Neuron (in vitro differentiated cells): ENCODE measurements at regions not wholly inside any gene's neighbourhood (a gene's known extent, or its start where the extent isn't known, plus 50 kb on each side); places are given as distances from the start of the nearest gene placed in this dataset.

ENCODE experiments used
- H2AFZ ChIP-seq: one replicate; pipeline ENCODE4 v1.6.1; 2013; ENCODE audit warnings: low read depth, mild to moderate bottlenecking, inconsistent platforms, low read length, moderate library complexity
- H3K27me3 ChIP-seq: one replicate; pipeline ENCODE4 v1.6.1; 2013; ENCODE audit warnings: low read length; ENCODE audit not compliant: insufficient read depth
- H3K36me3 ChIP-seq: one replicate; pipeline ENCODE4 v1.6.1; 2013; ENCODE audit warnings: low read length; ENCODE audit not compliant: insufficient read depth
- H3K4me1 ChIP-seq: one replicate; pipeline ENCODE4 v1.6.1; 2013; ENCODE audit warnings: low read length; ENCODE audit not compliant: insufficient read depth
- H3K4me3 ChIP-seq: 2 replicates; pipeline ENCODE4 v1.5.1; 2013; ENCODE audit warnings: mild to moderate bottlenecking, low read length, moderate library complexity
- H3K9me3 ChIP-seq: one replicate; pipeline ENCODE4 v1.6.1; 2013; ENCODE audit warnings: low read length

- no peaks in the 10 kb centered on the region for H3K36me3 ChIP-seq
- no peak overlapping the region for H2AFZ ChIP-seq
- H3K27me3 ChIP-seq: no peaks in the 10 kb centered on the region
- H3K4me1 ChIP-seq: peaks cover 10% of the 10 kb centered on the region
- peaks cover 2% of the 10 kb centered on the region for H3K9me3 ChIP-seq
- no peak overlapping the region for H3K4me3 ChIP-seq
These were observed 174.7 kb downstream of the INO80D start for GRCh38 chr2:205911306-205911705.

- Histone ChIP-seq H3K27me3 (no peaks in the 10 kb centered on the region), H3K4me3 (no peak overlapping the region), H3K36me3 (no peaks in the 10 kb centered on the region), H2AFZ (no peak overlapping the region), H3K4me1 (peaks cover 10% of the 10 kb centered on the region), H3K9me3 (peaks cover 2% of the 10 kb centered on the region)
These were observed 176.8 kb downstream of the INO80D start for GRCh38 chr2:205909184-205909572.

- peaks cover 2% of the 10 kb centered on the region for H3K9me3 ChIP-seq
- no peak overlapping the region for H3K4me3 ChIP-seq
- no peaks in the 10 kb centered on the region for H3K27me3 ChIP-seq
- H3K4me1 ChIP-seq: peaks cover 10% of the 10 kb centered on the region
- H2AFZ ChIP-seq: no peak overlapping the region
- no peaks in the 10 kb centered on the region for H3K36me3 ChIP-seq
These were observed 177.5 kb downstream of the INO80D start for GRCh38 chr2:205908212-205909183.

GRCh38 chr2:205906419-205906818, 179.6 kb downstream of the INO80D start:
- H3K27me3 ChIP-seq: no peaks in the 10 kb centered on the region
- peaks cover 10% of the 10 kb centered on the region for H3K4me1 ChIP-seq
- no peak overlapping the region for H2AFZ ChIP-seq
- no peaks in the 10 kb centered on the region for H3K36me3 ChIP-seq
- H3K9me3 ChIP-seq: peaks cover 2% of the 10 kb centered on the region
- H3K4me3 ChIP-seq: no peak overlapping the region

GRCh38 chr2:205905576-205905975, 180.4 kb downstream of the INO80D start:
- Histone ChIP-seq H2AFZ (no peak overlapping the region), H3K9me3 (peaks cover 2% of the 10 kb centered on the region), H3K27me3 (no peaks in the 10 kb centered on the region), H3K36me3 (no peaks in the 10 kb centered on the region), H3K4me1 (peaks cover 10% of the 10 kb centered on the region), H3K4me3 (no peak overlapping the region)

GRCh38 chr2:205904873-205905272, 181.1 kb downstream of the INO80D start:
- no peak overlapping the region for H2AFZ ChIP-seq
- no peak overlapping the region for H3K4me3 ChIP-seq
- H3K9me3 ChIP-seq: peaks cover 2% of the 10 kb centered on the region
- peaks cover 6% of the 10 kb centered on the region for H3K4me1 ChIP-seq
- no peaks in the 10 kb centered on the region for H3K36me3 ChIP-seq
- no peaks in the 10 kb centered on the region for H3K27me3 ChIP-seq

- no peaks in the 10 kb centered on the region for H3K36me3 ChIP-seq
- H3K4me1 ChIP-seq: no peaks in the 10 kb centered on the region
- peaks cover 2% of the 10 kb centered on the region for H3K9me3 ChIP-seq
- H3K27me3 ChIP-seq: no peaks in the 10 kb centered on the region
- no peak overlapping the region for H3K4me3 ChIP-seq
- no peak overlapping the region for H2AFZ ChIP-seq
These were observed 182.3 kb downstream of the INO80D start for GRCh38 chr2:205903549-205904129.

GRCh38 chr2:205902900-205903237, 183.1 kb downstream of the INO80D start:
- no peak overlapping the region for H2AFZ ChIP-seq
- no peaks in the 10 kb centered on the region for H3K27me3 ChIP-seq
- no peak overlapping the region for H3K4me3 ChIP-seq
- no peaks in the 10 kb centered on the region for H3K36me3 ChIP-seq
- H3K9me3 ChIP-seq: peaks cover 2% of the 10 kb centered on the region
- no peaks in the 10 kb centered on the region for H3K4me1 ChIP-seq

- Histone ChIP-seq H3K9me3 (no peaks in the 10 kb centered on the region), H3K4me1 (no peaks in the 10 kb centered on the region), H2AFZ (no peak overlapping the region), H3K4me3 (no peak overlapping the region), H3K27me3 (no peaks in the 10 kb centered on the region), H3K36me3 (no peaks in the 10 kb centered on the region)
These were observed 183.7 kb downstream of the INO80D start for GRCh38 chr2:205902041-205902899.

GRCh38 chr2:205901491-205901890, 184.5 kb downstream of the INO80D start:
- Histone ChIP-seq H3K4me3 (no peak overlapping the region), H3K9me3 (no peaks in the 10 kb centered on the region), H3K27me3 (no peaks in the 10 kb centered on the region), H3K4me1 (peaks cover under 1% of the 10 kb centered on the region), H2AFZ (no peak overlapping the region), H3K36me3 (no peaks in the 10 kb centered on the region)

- Histone ChIP-seq H3K9me3 (no peaks in the 10 kb centered on the region), H2AFZ (no peak overlapping the region), H3K4me1 (peaks cover 9% of the 10 kb centered on the region), H3K36me3 (no peaks in the 10 kb centered on the region), H3K4me3 (no peak overlapping the region), H3K27me3 (no peaks in the 10 kb centered on the region)
These were observed 187.2 kb downstream of the INO80D start for GRCh38 chr2:205898744-205899143.

GRCh38 chr2:205895981-205896655, 189.9 kb downstream of the INO80D start:
- Histone ChIP-seq H3K27me3 (no peaks in the 10 kb centered on the region), H3K4me3 (no peak overlapping the region), H3K36me3 (no peaks in the 10 kb centered on the region), H3K4me1 (peaks cover 25% of the 10 kb centered on the region), H2AFZ (no peak overlapping the region), H3K9me3 (no peaks in the 10 kb centered on the region)
